ENCODE measurements at regions not wholly inside any gene's neighbourhood (a gene's known extent, or its start where the extent isn't known, plus 50 kb on each side); places are given as distances from the start of the nearest gene placed in this dataset.

GRCh38 chr1:198856601-198857000 lies 217.8 kb downstream of the PTPRC start:
- TF ChIP-seq CTCF (IDR thresholded peaks at IDR 0.05; ENCODE audit: extremely low read depth, insufficient read depth, missing control alignments) = no peak
- in situ Hi-C loops (cut with MboI; ENCODE audit: low pct_unique_long_range_greater_than_20kb, low sequenced_read_pairs, unreplicated experiment) = no loop called here
- DNase-seq (ENCODE audit: low spot score) = no peak

GRCh38 chr1:198858033-198858432 lies 219.2 kb downstream of the PTPRC start:
- TF ChIP-seq CTCF (IDR thresholded peaks at IDR 0.05; ENCODE audit: extremely low read depth, insufficient read depth, missing control alignments) = no peak
- no peak for DNase-seq (ENCODE audit: low spot score)
- in situ Hi-C loops (cut with MboI; ENCODE audit: low pct_unique_long_range_greater_than_20kb, low sequenced_read_pairs, unreplicated experiment) = no loop called here

GRCh38 chr1:198860371-198860770 lies 221.5 kb downstream of the PTPRC start:
- DNase-seq (ENCODE audit: low spot score) = no peak
- in situ Hi-C loops (cut with MboI; ENCODE audit: low pct_unique_long_range_greater_than_20kb, low sequenced_read_pairs, unreplicated experiment) = no loop called here
- TF ChIP-seq CTCF (IDR thresholded peaks at IDR 0.05; ENCODE audit: extremely low read depth, insufficient read depth, missing control alignments) = no peak

GRCh38 chr1:198861636-198862035 lies 222.8 kb downstream of the PTPRC start:
- in situ Hi-C loops (cut with MboI; ENCODE audit: low pct_unique_long_range_greater_than_20kb, low sequenced_read_pairs, unreplicated experiment) = no loop called here
- DNase-seq (ENCODE audit: low spot score) = no peak
- no peak for TF ChIP-seq CTCF (IDR thresholded peaks at IDR 0.05; ENCODE audit: extremely low read depth, insufficient read depth, missing control alignments)

- in situ Hi-C loops (cut with MboI; ENCODE audit: low pct_unique_long_range_greater_than_20kb, low sequenced_read_pairs, unreplicated experiment) = no loop called here
- no peak for TF ChIP-seq CTCF (IDR thresholded peaks at IDR 0.05; ENCODE audit: extremely low read depth, insufficient read depth, missing control alignments)
- no peak for DNase-seq (ENCODE audit: low spot score)
Observed at GRCh38 chr1:198864695-198865094, 225.9 kb downstream of the PTPRC start.

GRCh38 chr1:198865319-198865718 lies 226.5 kb downstream of the PTPRC start:
- no peak for DNase-seq (ENCODE audit: low spot score)
- in situ Hi-C loops (cut with MboI; ENCODE audit: low pct_unique_long_range_greater_than_20kb, low sequenced_read_pairs, unreplicated experiment) = no loop called here
- TF ChIP-seq CTCF (IDR thresholded peaks at IDR 0.05; ENCODE audit: extremely low read depth, insufficient read depth, missing control alignments) = no peak

DNA sequence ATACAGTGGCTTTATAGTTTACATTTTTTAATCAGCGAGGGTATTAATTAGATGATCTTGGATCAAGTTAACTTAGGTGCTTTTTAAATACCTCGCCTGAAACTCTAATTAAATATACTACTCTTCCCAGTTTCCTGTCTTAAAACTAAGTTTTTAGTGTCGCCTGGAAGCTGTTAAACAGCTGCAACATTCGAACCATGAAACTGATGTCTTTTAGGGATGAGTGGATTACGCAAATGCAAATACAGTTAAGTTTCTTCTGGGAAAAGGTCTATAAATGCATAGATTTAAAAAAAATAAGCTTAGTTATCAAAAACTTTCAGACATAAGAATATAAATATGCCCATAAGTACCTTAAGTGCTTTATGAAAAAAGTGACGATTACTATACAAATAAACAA lies 228.3 kb downstream of the PTPRC start:
- TF ChIP-seq CTCF (IDR thresholded peaks at IDR 0.05; ENCODE audit: extremely low read depth, insufficient read depth, missing control alignments) = no peak
- DNase-seq (ENCODE audit: low spot score) = no peak
- in situ Hi-C loops (cut with MboI; ENCODE audit: low pct_unique_long_range_greater_than_20kb, low sequenced_read_pairs, unreplicated experiment) = no loop called here

Measured in GM13977 (cell line).